ENCODE measurements at regions not wholly inside any gene's neighbourhood (a gene's known extent, or its start where the extent isn't known, plus 50 kb on each side); places are given as distances from the start of the nearest gene placed in this dataset.

DNA sequence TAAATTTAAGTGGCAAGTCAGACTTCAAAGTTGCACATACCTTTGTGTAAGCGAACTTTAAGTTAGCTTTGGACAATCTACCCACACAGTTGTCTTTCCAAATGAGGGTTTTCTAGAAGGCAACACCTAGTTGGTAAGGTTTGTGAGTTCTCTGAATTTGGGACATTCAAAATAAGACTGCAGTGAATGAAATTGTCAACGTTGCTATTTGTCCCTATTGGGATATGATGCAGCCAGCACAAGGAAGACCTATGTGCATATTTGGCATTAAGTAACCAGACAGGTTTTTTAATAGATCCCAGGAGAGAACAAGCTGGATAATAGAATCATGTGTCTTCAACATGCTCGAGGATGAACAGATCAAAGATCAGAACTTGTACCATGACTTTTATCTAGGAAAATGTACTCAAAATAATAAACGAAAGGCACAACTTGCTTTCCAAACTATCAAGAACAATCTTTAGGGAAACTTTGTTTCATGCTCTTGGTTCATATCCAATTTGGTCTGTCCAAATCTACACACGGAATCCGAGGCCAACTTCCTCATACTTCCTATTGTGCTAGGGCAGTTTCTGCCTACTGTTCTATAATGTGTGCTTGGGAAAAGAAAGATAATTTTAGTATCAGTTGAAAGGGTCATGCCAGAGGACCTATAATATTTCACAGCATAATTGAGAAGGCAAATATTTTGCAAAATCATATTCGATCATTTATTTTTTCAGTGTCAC is 284.2 kb upstream of the SOX5 start:
- FAIRE-seq (no peak), DNase-seq (ENCODE audit: low read depth) (no peak)
- H3K27me3 Mint-ChIP-seq (ENCODE audit: low read depth, unreplicated experiment), result no peaks in the 10 kb centered on the region
- no peaks in the 10 kb centered on the region for H3K9me3 ChIP-seq (ENCODE audit: insufficient read depth, low read depth, low read length)
- no peaks in the 10 kb centered on the region for H3K79me2 ChIP-seq (ENCODE audit: insufficient read depth, low read length)
- no peaks in the 10 kb centered on the region for H3K9me3 Mint-ChIP-seq (ENCODE audit: unreplicated experiment)
- no peaks in the 10 kb centered on the region for H3K36me3 Mint-ChIP-seq (ENCODE audit: low read depth, unreplicated experiment)
- H3K27me3 ChIP-seq (ENCODE audit: insufficient read depth, low read length), result no peaks in the 10 kb centered on the region
- peaks cover 4% of the 10 kb centered on the region for H3K4me1 Mint-ChIP-seq (ENCODE audit: low read depth, unreplicated experiment)
- H2AFZ ChIP-seq (ENCODE audit: low read depth, low read length), result no peak overlapping the region
- no peaks in the 10 kb centered on the region for H3K36me3 ChIP-seq (ENCODE audit: insufficient read depth, low read length)
- H4K20me1 ChIP-seq (ENCODE audit: insufficient read depth, low read length), result no peaks in the 10 kb centered on the region
- H3K27ac ChIP-seq (ENCODE audit: low read depth, low read length), result no peak overlapping the region
- H3K4me1 ChIP-seq (ENCODE audit: insufficient read depth, low read length), result no peaks in the 10 kb centered on the region
- no peak overlapping the region for H3K4me2 ChIP-seq (ENCODE audit: low read length)
- no peak overlapping the region for H3K9ac ChIP-seq (ENCODE audit: low read length)
- no peak for TF ChIP-seq EZH2 (IDR thresholded peaks at IDR 0.05; ENCODE audit: insufficient read depth, low read length)
- no peak for TF ChIP-seq CTCF (IDR thresholded peaks at IDR 0.05; ENCODE audit: insufficient read depth, low read depth, low read length)
- H3K27ac Mint-ChIP-seq (ENCODE audit: unreplicated experiment), result no peak overlapping the region
- H3K4me3 ChIP-seq (ENCODE audit: insufficient read depth, low read depth, low read length), result no peak overlapping the region
- no peak overlapping the region for H3K4me3 Mint-ChIP-seq (ENCODE audit: unreplicated experiment)

- Histone ChIP-seq H3K79me2 (ENCODE audit: insufficient read depth, low read length) (no peaks in the 10 kb centered on the region), H3K9ac (ENCODE audit: low read length) (no peak overlapping the region), H3K27me3 (ENCODE audit: insufficient read depth, low read length) (no peaks in the 10 kb centered on the region), H3K4me2 (ENCODE audit: low read length) (no peak overlapping the region), H4K20me1 (ENCODE audit: insufficient read depth, low read length) (no peaks in the 10 kb centered on the region), H3K4me1 (ENCODE audit: insufficient read depth, low read length) (peaks cover 3% of the 10 kb centered on the region), H3K9me3 (ENCODE audit: insufficient read depth, low read depth, low read length) (no peaks in the 10 kb centered on the region), H3K36me3 (ENCODE audit: insufficient read depth, low read length) (no peaks in the 10 kb centered on the region), H2AFZ (ENCODE audit: low read depth, low read length) (no peak overlapping the region), H3K4me3 (ENCODE audit: insufficient read depth, low read depth, low read length) (no peak overlapping the region), H3K27ac (ENCODE audit: low read depth, low read length) (no peak overlapping the region)
- H3K9me3 Mint-ChIP-seq (ENCODE audit: unreplicated experiment), result no peaks in the 10 kb centered on the region
- no peaks in the 10 kb centered on the region for H3K27me3 Mint-ChIP-seq (ENCODE audit: low read depth, unreplicated experiment)
- no peak for TF ChIP-seq CTCF (IDR thresholded peaks at IDR 0.05; ENCODE audit: insufficient read depth, low read depth, low read length)
- TF ChIP-seq EZH2 (IDR thresholded peaks at IDR 0.05; ENCODE audit: insufficient read depth, low read length), result no peak
- FAIRE-seq (no peak), DNase-seq (ENCODE audit: low read depth) (no peak)
- no peak overlapping the region for H3K27ac Mint-ChIP-seq (ENCODE audit: unreplicated experiment)
- no peaks in the 10 kb centered on the region for H3K36me3 Mint-ChIP-seq (ENCODE audit: low read depth, unreplicated experiment)
- peaks cover 4% of the 10 kb centered on the region for H3K4me1 Mint-ChIP-seq (ENCODE audit: low read depth, unreplicated experiment)
- H3K4me3 Mint-ChIP-seq (ENCODE audit: unreplicated experiment), result no peak overlapping the region
Measured at GRCh38 chr12:24232531-24232930, 283.1 kb upstream of the SOX5 start.

DNA sequence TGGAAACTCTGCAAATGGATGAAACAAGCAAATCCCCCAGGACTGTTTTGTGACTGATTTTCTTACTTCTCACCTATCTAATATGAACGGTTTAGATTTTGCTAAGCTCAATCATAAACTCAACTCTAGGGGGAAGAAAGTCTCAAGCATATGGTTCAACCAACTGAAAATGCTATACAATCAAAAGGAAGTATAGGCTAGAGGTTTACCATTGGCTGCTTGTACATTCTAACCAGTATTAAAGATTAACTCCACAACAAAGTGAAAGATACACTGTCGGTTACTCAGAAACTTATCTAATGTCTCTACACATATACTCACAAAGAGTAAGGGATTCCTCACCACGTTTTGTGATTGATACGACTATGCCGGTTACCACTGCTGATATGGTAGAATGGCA is 281.8 kb upstream of the SOX5 start:
- H3K4me3 Mint-ChIP-seq (ENCODE audit: unreplicated experiment), result no peak overlapping the region
- Histone ChIP-seq H3K36me3 (ENCODE audit: insufficient read depth, low read length) (no peaks in the 10 kb centered on the region), H3K27me3 (ENCODE audit: insufficient read depth, low read length) (no peaks in the 10 kb centered on the region), H4K20me1 (ENCODE audit: insufficient read depth, low read length) (no peaks in the 10 kb centered on the region), H3K79me2 (ENCODE audit: insufficient read depth, low read length) (no peaks in the 10 kb centered on the region), H3K9me3 (ENCODE audit: insufficient read depth, low read depth, low read length) (no peaks in the 10 kb centered on the region), H3K27ac (ENCODE audit: low read depth, low read length) (no peak overlapping the region), H3K4me1 (ENCODE audit: insufficient read depth, low read length) (peaks cover 15% of the 10 kb centered on the region), H2AFZ (ENCODE audit: low read depth, low read length) (no peak overlapping the region), H3K9ac (ENCODE audit: low read length) (no peak overlapping the region), H3K4me3 (ENCODE audit: insufficient read depth, low read depth, low read length) (no peak overlapping the region), H3K4me2 (ENCODE audit: low read length) (no peak overlapping the region)
- no peaks in the 10 kb centered on the region for H3K27me3 Mint-ChIP-seq (ENCODE audit: low read depth, unreplicated experiment)
- no peak overlapping the region for H3K27ac Mint-ChIP-seq (ENCODE audit: unreplicated experiment)
- peaks cover 10% of the 10 kb centered on the region for H3K4me1 Mint-ChIP-seq (ENCODE audit: low read depth, unreplicated experiment)
- TF ChIP-seq EZH2 (IDR thresholded peaks at IDR 0.05; ENCODE audit: insufficient read depth, low read length), result no peak
- no peak for TF ChIP-seq CTCF (IDR thresholded peaks at IDR 0.05; ENCODE audit: insufficient read depth, low read depth, low read length)
- no peak for FAIRE-seq
- DNase-seq (ENCODE audit: low read depth), result no peak
- H3K9me3 Mint-ChIP-seq (ENCODE audit: unreplicated experiment), result no peaks in the 10 kb centered on the region
- no peaks in the 10 kb centered on the region for H3K36me3 Mint-ChIP-seq (ENCODE audit: low read depth, unreplicated experiment)
